K562 (cell line): ENCODE measurements at regions not wholly inside any gene's neighbourhood (a gene's known extent, or its start where the extent isn't known, plus 50 kb on each side); places are given as distances from the start of the nearest gene placed in this dataset.
A peak's percentile ranks its signal among the peaks of the same experiment; 100 is the strongest.

Experiments
- CEBPG ChIP-seq, 3 experiments: fragments of 200-800 bp in 1 of 3; sonication (Bioruptor generic) in 1 of 3; sonication (generic) in 1 of 3; formaldehyde crosslinking in 1 of 3; IDR thresholded peaks in 2 of 3; conservative IDR thresholded peaks in 1 of 3; 2 replicates each; pipeline versions ENCODE4 v1.6.1 to v1.8.0; 2016 to 2022; ENCODE audit warnings: missing compliant biosample characterization in 2 of 3, missing genetic modification characterization in 2 of 3, mild to moderate bottlenecking in 1 of 3, missing genetic modification reagents in 1 of 3
- CHCHD3 ChIP-seq: fragments of 250-450 bp; sonication (Bioruptor Pico); IDR thresholded peaks from 2 replicates; pipeline ENCODE4 v2.1.2; 2022; ENCODE audit warnings: mild to moderate bottlenecking
- DPF2 ChIP-seq: fragments of 450-650 bp; IDR thresholded peaks from 2 replicates; pipeline ENCODE4 v1.6.1; 2016
- FOSL1 ChIP-seq: fragments of 200-800 bp; sonication (Bioruptor generic); conservative IDR thresholded peaks from 2 replicates; pipeline ENCODE4 v1.6.1; 2016; ENCODE audit warnings: missing genetic modification characterization, missing compliant biosample characterization
- ILF3 ChIP-seq: fragments of 450-650 bp; IDR thresholded peaks from 2 replicates; pipeline ENCODE4 v1.6.1; 2018; ENCODE audit warnings: antibody characterized with exemption, mild to moderate bottlenecking, moderate library complexity, borderline replicate concordance
- MCM3 ChIP-seq: fragments of 450-650 bp; IDR thresholded peaks from 2 replicates; pipeline ENCODE4 v1.6.1; 2016
- NELFE ChIP-seq: IDR thresholded peaks from 2 replicates; pipeline ENCODE4 v1.6.1; 2011; ENCODE audit warnings: mild to moderate bottlenecking; ENCODE audit not compliant: insufficient read depth, insufficient read length
- POLR2B ChIP-seq: fragments of 450-650 bp; IDR thresholded peaks from 2 replicates; pipeline ENCODE4 v1.6.1; 2018; ENCODE audit warnings: low read depth; ENCODE audit not compliant: partially characterized antibody
- RBBP5 ChIP-seq: fragments of 200-600 bp; sonication (generic); IDR thresholded peaks from 2 replicates; pipeline ENCODE4 v1.6.1; 2012; ENCODE audit warnings: borderline replicate concordance, mild to moderate bottlenecking, low read length, control low read depth, inconsistent platforms; ENCODE audit not compliant: insufficient read depth, poor library complexity, severe bottlenecking
- RHOXF2B ChIP-seq: fragments of 250-450 bp; sonication (Bioruptor Pico); conservative IDR thresholded peaks from 2 replicates; pipeline ENCODE4 v1.5.1; 2021
- ZC3H8 ChIP-seq: fragments of 450-650 bp; IDR thresholded peaks from 2 replicates; pipeline ENCODE4 v1.6.1; 2017
- TF ChIP-seq, protein P1 (sequence below): fragments of 450-650 bp; IDR thresholded peaks from 2 replicates; pipeline ENCODE4 v1.6.1; 2016; ENCODE audit warnings: mild to moderate bottlenecking, moderate library complexity
- TF ChIP-seq, protein P2 (sequence below), 3 experiments: IDR thresholded peaks in 2 of 3; conservative IDR thresholded peaks in 1 of 3; 2 replicates each; pipeline ENCODE4 v1.5.1; 2011 to 2012; ENCODE audit warnings: low read length in 3 of 3, mild to moderate bottlenecking in 3 of 3, control low read depth in 2 of 3, improper control_type of control experiment in 1 of 3, inconsistent platforms in 1 of 3, low read depth in 1 of 3, mixed read lengths in 1 of 3, moderate library complexity in 1 of 3; ENCODE audit not compliant: insufficient read depth in 2 of 3
- TF ChIP-seq, protein P3 (sequence below): fragments of 200-800 bp; sonication (Bioruptor generic); IDR thresholded peaks from 2 replicates; pipeline ENCODE4 v1.6.1; 2017; ENCODE audit warnings: missing genetic modification characterization, missing compliant biosample characterization

DNA sequence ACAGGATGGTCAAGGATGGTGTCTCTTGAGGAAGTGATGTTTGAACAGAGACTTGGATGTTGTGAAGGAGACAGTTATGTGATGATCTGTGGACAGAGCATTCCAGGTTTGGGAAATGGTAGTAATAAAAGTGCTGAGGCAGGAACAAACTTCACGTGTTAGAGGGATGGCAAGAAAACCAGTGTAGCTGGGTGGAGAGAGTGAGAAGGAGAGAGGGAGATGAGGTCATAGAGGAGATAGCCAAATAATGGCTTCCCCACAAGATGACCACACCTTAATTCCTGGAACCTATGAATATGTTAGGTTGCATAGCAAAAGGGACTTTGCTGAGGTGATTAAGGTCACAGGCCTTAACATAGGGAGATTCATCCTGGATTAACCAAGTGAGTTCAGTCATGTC lies 75.6 kb upstream of the GPR50 start (continued):
- TF ChIP-seq, protein P1, sequence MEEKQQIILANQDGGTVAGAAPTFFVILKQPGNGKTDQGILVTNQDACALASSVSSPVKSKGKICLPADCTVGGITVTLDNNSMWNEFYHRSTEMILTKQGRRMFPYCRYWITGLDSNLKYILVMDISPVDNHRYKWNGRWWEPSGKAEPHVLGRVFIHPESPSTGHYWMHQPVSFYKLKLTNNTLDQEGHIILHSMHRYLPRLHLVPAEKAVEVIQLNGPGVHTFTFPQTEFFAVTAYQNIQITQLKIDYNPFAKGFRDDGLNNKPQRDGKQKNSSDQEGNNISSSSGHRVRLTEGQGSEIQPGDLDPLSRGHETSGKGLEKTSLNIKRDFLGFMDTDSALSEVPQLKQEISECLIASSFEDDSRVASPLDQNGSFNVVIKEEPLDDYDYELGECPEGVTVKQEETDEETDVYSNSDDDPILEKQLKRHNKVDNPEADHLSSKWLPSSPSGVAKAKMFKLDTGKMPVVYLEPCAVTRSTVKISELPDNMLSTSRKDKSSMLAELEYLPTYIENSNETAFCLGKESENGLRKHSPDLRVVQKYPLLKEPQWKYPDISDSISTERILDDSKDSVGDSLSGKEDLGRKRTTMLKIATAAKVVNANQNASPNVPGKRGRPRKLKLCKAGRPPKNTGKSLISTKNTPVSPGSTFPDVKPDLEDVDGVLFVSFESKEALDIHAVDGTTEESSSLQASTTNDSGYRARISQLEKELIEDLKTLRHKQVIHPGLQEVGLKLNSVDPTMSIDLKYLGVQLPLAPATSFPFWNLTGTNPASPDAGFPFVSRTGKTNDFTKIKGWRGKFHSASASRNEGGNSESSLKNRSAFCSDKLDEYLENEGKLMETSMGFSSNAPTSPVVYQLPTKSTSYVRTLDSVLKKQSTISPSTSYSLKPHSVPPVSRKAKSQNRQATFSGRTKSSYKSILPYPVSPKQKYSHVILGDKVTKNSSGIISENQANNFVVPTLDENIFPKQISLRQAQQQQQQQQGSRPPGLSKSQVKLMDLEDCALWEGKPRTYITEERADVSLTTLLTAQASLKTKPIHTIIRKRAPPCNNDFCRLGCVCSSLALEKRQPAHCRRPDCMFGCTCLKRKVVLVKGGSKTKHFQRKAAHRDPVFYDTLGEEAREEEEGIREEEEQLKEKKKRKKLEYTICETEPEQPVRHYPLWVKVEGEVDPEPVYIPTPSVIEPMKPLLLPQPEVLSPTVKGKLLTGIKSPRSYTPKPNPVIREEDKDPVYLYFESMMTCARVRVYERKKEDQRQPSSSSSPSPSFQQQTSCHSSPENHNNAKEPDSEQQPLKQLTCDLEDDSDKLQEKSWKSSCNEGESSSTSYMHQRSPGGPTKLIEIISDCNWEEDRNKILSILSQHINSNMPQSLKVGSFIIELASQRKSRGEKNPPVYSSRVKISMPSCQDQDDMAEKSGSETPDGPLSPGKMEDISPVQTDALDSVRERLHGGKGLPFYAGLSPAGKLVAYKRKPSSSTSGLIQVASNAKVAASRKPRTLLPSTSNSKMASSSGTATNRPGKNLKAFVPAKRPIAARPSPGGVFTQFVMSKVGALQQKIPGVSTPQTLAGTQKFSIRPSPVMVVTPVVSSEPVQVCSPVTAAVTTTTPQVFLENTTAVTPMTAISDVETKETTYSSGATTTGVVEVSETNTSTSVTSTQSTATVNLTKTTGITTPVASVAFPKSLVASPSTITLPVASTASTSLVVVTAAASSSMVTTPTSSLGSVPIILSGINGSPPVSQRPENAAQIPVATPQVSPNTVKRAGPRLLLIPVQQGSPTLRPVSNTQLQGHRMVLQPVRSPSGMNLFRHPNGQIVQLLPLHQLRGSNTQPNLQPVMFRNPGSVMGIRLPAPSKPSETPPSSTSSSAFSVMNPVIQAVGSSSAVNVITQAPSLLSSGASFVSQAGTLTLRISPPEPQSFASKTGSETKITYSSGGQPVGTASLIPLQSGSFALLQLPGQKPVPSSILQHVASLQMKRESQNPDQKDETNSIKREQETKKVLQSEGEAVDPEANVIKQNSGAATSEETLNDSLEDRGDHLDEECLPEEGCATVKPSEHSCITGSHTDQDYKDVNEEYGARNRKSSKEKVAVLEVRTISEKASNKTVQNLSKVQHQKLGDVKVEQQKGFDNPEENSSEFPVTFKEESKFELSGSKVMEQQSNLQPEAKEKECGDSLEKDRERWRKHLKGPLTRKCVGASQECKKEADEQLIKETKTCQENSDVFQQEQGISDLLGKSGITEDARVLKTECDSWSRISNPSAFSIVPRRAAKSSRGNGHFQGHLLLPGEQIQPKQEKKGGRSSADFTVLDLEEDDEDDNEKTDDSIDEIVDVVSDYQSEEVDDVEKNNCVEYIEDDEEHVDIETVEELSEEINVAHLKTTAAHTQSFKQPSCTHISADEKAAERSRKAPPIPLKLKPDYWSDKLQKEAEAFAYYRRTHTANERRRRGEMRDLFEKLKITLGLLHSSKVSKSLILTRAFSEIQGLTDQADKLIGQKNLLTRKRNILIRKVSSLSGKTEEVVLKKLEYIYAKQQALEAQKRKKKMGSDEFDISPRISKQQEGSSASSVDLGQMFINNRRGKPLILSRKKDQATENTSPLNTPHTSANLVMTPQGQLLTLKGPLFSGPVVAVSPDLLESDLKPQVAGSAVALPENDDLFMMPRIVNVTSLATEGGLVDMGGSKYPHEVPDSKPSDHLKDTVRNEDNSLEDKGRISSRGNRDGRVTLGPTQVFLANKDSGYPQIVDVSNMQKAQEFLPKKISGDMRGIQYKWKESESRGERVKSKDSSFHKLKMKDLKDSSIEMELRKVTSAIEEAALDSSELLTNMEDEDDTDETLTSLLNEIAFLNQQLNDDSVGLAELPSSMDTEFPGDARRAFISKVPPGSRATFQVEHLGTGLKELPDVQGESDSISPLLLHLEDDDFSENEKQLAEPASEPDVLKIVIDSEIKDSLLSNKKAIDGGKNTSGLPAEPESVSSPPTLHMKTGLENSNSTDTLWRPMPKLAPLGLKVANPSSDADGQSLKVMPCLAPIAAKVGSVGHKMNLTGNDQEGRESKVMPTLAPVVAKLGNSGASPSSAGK, result 0 out of 2 replicates have a peak, but pooled peaks have one; percentile 25
- no peak for TF ChIP-seq CEBPG (CRISPR knock-in tag; IDR thresholded peaks at IDR 0.05)
- TF ChIP-seq CEBPG (tag; conservative IDR thresholded peaks at IDR 0.05 in 1 of 2, IDR thresholded peaks at IDR 0.05 in 1 of 2), result no peak
- TF ChIP-seq CHCHD3 (CRISPR knock-in tag), result no peak
- no peak for TF ChIP-seq NELFE
- TF ChIP-seq, protein P2, sequence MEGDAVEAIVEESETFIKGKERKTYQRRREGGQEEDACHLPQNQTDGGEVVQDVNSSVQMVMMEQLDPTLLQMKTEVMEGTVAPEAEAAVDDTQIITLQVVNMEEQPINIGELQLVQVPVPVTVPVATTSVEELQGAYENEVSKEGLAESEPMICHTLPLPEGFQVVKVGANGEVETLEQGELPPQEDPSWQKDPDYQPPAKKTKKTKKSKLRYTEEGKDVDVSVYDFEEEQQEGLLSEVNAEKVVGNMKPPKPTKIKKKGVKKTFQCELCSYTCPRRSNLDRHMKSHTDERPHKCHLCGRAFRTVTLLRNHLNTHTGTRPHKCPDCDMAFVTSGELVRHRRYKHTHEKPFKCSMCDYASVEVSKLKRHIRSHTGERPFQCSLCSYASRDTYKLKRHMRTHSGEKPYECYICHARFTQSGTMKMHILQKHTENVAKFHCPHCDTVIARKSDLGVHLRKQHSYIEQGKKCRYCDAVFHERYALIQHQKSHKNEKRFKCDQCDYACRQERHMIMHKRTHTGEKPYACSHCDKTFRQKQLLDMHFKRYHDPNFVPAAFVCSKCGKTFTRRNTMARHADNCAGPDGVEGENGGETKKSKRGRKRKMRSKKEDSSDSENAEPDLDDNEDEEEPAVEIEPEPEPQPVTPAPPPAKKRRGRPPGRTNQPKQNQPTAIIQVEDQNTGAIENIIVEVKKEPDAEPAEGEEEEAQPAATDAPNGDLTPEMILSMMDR (IDR thresholded peaks at IDR 0.05 in 2 of 3, conservative IDR thresholded peaks at IDR 0.05 in 1 of 3; ENCODE audit: insufficient read depth in 2 of 3, low read depth in 1 of 3, low read length in 3 of 3), result no peak
- no peak for TF ChIP-seq RHOXF2B (CRISPR knock-in tag)
- peak; percentile 37; the same call in 1 of the 2 replicates for TF ChIP-seq DPF2
- TF ChIP-seq POLR2B, result no peak
- TF ChIP-seq ILF3, result no peak
- peak; percentile 39; the same call in 1 of the 2 replicates for TF ChIP-seq FOSL1 (tag)
- no peak for TF ChIP-seq RBBP5
- TF ChIP-seq ZC3H8, result no peak
- TF ChIP-seq, protein P3, sequence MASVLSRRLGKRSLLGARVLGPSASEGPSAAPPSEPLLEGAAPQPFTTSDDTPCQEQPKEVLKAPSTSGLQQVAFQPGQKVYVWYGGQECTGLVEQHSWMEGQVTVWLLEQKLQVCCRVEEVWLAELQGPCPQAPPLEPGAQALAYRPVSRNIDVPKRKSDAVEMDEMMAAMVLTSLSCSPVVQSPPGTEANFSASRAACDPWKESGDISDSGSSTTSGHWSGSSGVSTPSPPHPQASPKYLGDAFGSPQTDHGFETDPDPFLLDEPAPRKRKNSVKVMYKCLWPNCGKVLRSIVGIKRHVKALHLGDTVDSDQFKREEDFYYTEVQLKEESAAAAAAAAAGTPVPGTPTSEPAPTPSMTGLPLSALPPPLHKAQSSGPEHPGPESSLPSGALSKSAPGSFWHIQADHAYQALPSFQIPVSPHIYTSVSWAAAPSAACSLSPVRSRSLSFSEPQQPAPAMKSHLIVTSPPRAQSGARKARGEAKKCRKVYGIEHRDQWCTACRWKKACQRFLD (CRISPR knock-in tag), result no peak
- TF ChIP-seq MCM3, result no peak
